Epithelial cell of esophagus (primary cell): ENCODE measurements at regions not wholly inside any gene's neighbourhood (a gene's known extent, or its start where the extent isn't known, plus 50 kb on each side); places are given as distances from the start of the nearest gene placed in this dataset.

Experiments
- DNase-seq: peaks from one replicate; pipeline ENCODE4 v3.0.0; 2010; ENCODE audit warnings: low read depth
- H3K4me3 ChIP-seq: 2 replicates; pipeline ENCODE4 v1.5.1; 2011; ENCODE audit warnings: mild to moderate bottlenecking, low read length, control low read depth
- CTCF ChIP-seq: IDR thresholded peaks from 2 replicates; pipeline ENCODE4 v1.5.1; 2011; ENCODE audit warnings: low read depth, mild to moderate bottlenecking, low read length, control low read depth, inconsistent platforms; ENCODE audit not compliant: insufficient read depth; ENCODE audit errors: missing control alignments

DNA sequence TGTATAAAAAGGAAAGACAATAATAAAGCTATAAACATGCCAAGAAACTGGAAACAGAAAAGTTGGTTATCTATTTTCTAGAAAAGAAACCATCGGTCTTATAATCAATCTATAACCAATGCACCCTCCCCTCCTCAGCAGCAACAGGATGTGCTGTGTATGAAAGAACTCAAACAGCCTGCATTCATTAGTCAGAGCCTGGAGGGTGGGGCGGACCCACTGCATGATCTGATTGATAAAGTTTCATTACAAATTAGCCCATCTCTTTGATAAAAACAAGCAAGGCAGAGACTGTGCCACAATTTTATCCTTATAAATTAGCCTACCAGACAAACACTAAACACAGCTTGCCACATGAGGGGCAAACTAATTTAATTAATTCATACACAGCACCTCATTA, 448.1 kb downstream of the BCAT1 start:
- no peak for TF ChIP-seq CTCF
- H3K4me3 ChIP-seq = no peak overlapping the region
- DNase-seq = peak; percentile 52

DNA sequence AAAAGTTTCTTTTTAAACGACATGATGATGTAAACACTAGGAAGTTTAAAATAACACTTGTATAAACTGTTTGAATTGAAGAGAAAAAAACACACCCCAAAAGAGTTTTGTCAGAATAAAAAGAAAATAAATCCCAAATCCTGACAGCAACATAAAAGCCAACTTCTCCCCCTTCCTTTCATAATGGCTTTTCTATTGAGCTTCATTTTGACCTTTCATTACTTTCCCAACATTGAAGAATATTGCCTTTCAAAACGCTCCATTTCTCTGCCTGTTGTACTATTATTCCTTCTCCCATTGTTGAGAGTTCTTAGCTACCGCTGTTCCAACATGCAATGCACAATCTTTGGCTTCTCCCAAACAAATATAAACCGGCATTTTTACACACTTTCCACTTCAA, 448.5 kb downstream of the BCAT1 start:
- H3K4me3 ChIP-seq = no peak overlapping the region
- no peak for TF ChIP-seq CTCF
- no peak for DNase-seq

DNA sequence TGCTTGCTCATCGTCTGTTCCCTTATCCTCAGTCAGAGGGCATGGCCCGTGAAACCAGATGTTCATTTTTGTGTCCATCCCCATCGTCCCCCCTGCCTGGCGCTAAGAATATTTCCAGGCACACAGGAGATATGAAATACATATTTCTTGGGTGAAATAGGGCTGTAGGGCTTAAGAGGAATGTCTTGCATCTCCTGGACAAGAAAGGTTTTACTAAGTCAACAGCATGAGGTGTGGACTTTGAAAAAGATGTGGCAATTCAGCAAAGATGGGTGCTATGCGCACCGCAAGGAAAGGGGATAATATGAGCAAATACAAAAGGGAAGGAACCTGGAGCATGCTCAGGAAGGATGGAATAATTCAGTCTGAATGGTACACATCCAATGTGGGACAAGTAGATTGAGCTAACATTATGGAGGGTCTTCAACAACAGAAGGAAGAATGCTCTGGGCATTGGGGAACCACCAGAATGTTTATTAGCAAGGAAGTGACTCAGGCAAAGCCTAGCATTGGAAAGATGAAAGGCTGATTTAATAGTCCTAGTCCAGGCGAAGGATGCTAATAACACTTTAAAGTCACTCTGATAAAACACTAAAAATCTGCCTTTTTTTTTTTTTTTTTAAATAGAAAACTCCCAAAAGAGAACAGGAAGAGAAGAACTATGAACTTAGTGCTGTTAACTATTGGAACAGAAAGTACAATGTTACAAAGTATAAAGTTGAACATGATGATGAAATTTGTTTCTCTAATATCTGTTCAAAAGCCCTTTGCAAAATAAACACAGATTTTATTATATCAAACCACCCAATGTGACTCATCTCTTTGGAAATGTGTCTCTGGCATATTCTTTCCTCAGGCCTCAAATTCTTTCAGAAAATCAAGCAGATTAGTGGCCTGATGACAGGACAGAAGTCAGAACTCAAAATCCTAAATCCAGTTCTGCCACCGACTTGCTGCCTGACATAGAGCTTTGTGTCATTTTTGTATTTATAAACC, 449.5 kb downstream of the BCAT1 start:
- peak; percentile 51 for DNase-seq
- TF ChIP-seq CTCF = no peak
- H3K4me3 ChIP-seq = no peak overlapping the region

DNA sequence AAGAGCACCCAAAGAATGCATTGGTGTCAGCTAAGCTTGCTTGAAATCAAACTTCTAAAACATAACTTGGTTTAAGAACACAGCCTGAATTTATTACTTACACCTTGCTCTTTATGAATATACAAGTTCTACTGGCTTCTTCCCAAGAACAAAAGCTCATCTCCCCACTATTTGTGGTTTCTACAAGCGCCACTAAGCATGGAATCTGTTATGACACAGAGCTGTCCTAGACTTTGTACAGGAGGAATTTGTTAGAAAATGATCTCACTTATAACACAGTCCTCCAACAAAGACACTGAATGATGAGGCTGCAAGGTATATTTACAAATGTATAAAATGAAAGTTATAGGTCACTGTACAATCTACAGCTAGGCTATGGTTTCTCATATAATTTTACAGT, 452.1 kb downstream of the BCAT1 start:
- no peak for TF ChIP-seq CTCF
- H3K4me3 ChIP-seq = no peak overlapping the region
- DNase-seq = peak; percentile 32

DNA sequence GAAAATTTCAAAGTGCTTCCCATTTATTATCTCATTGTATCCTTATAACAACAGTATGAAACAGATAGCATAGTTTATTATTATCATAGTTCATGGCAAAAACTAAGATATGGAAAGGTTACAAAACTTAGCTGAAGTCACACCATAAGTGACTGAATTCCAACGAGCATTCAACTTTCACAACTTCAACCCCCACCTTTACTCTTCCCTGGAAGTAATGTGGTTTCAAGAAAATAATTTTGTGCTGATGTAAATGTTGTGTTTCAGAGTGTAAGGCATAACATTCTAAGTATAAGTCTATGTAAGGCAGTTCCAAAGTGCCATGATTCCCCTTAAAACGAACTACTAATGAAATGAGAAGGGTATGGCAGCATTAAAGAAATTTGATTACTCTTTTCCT, 454.5 kb downstream of the BCAT1 start:
- DNase-seq = no peak
- H3K4me3 ChIP-seq = no peak overlapping the region
- TF ChIP-seq CTCF = no peak

DNA sequence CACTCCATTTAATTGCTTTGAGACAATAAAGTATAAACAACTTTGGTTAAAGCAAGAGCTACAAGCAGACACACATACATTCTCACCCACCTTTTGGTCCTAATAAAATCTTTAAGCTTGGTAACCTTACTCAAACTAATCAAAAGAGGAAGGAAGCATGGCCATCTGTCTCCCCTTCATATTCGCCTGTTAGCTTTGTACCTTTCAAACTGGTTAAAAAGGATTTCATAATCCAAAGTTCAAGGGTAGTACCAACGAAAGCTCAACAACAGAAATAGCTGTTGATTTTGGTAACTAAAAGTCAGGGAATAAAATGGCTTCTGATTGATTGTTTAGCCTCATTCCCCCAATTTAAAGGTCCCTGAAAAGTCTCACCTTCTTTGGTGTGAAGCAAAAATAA, 456.9 kb downstream of the BCAT1 start:
- DNase-seq = no peak
- no peak for TF ChIP-seq CTCF
- H3K4me3 ChIP-seq = no peak overlapping the region

DNA sequence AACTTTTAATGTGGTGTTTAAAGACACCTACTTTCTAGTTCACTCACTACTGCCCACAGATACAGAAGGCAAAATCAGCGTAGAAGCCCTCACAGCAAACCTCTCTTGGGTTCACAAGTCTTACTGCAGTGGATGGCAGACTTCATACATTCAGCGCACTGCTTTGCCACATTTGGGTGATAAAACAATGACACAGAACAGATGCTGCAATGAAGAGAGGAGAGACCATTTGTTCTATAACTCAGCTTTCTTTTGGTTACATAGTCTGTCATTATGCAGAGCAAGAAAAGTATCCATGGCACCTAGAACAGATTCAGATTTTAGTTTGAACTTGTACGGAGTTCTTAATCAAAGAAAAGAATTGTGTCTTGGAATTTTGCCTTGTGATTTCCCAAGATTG, 459.0 kb downstream of the BCAT1 start:
- no peak for TF ChIP-seq CTCF

More for the DNA sequence above, 459.0 kb downstream of the BCAT1 start:
- no peak for DNase-seq
- H3K4me3 ChIP-seq = no peak overlapping the region
